Kidney epithelial cell (primary cell): ENCODE measurements at regions not wholly inside any gene's neighbourhood (a gene's known extent, or its start where the extent isn't known, plus 50 kb on each side); places are given as distances from the start of the nearest gene placed in this dataset.
"Not testable (repeated sequence)": the region's sequence is repeated elsewhere in the genome, so short reads cannot be mapped to it uniquely, and the experiment has no call there.

Experiments
- DNase-seq: peaks from one replicate; pipeline ENCODE4 v3.0.0-alpha.2; 2010; ENCODE audit warnings: low read depth
- H3K27me3 ChIP-seq: 2 replicates; pipeline ENCODE4 v1.6.0; 2011; ENCODE audit warnings: low read length; ENCODE audit not compliant: control insufficient read depth, insufficient read depth
- H3K36me3 ChIP-seq: 2 replicates; pipeline ENCODE4 v1.5.1; 2011; ENCODE audit warnings: low read length; ENCODE audit not compliant: control insufficient read depth, insufficient read depth
- H3K4me3 ChIP-seq: 2 replicates; pipeline ENCODE4 v1.5.1; 2011; ENCODE audit warnings: low read depth, mild to moderate bottlenecking, control low read depth, low read length
- CTCF ChIP-seq: IDR thresholded peaks from 2 replicates; pipeline ENCODE4 v1.5.1; 2011; ENCODE audit warnings: mild to moderate bottlenecking, moderate library complexity, low read length, control low read depth, inconsistent platforms; ENCODE audit not compliant: insufficient read depth, poor library complexity, severe bottlenecking

- Histone ChIP-seq H3K4me3 (no peak overlapping the region), H3K36me3 (no peaks in the 10 kb centered on the region), H3K27me3 (no peaks in the 10 kb centered on the region)
- TF ChIP-seq CTCF: no peak
- no peak for DNase-seq
Measured at GRCh38 chr6:48505621-48506020, 394.6 kb upstream of the PTCHD4 start.

GRCh38 chr6:48493432-48493831 is 382.4 kb upstream of the PTCHD4 start:
- not testable (repeated sequence) for H3K36me3 ChIP-seq, H3K27me3 ChIP-seq, H3K4me3 ChIP-seq, DNase-seq

GRCh38 chr6:48490658-48491057 is 379.7 kb upstream of the PTCHD4 start:
- H3K27me3 ChIP-seq: no peaks in the 10 kb centered on the region
- no peaks in the 10 kb centered on the region for H3K36me3 ChIP-seq
- no peak overlapping the region for H3K4me3 ChIP-seq
- no peak for TF ChIP-seq CTCF
- no peak for DNase-seq

- no peak for DNase-seq
- H3K4me3 ChIP-seq: no peak overlapping the region
- no peaks in the 10 kb centered on the region for H3K27me3 ChIP-seq
- H3K36me3 ChIP-seq: no peaks in the 10 kb centered on the region
- TF ChIP-seq CTCF: no peak
Measured at GRCh38 chr6:48486876-48487275, 375.9 kb upstream of the PTCHD4 start.

- no peaks in the 10 kb centered on the region for H3K27me3 ChIP-seq
- H3K36me3 ChIP-seq: no peaks in the 10 kb centered on the region
- no peak overlapping the region for H3K4me3 ChIP-seq
- DNase-seq: no peak
- TF ChIP-seq CTCF: no peak
Measured at GRCh38 chr6:48486373-48486772, 375.4 kb upstream of the PTCHD4 start.

GRCh38 chr6:48476257-48476656 is 365.3 kb upstream of the PTCHD4 start:
- peak; percentile 46 for TF ChIP-seq CTCF
- no peak overlapping the region for H3K4me3 ChIP-seq
- peak; percentile 9 for DNase-seq

More at GRCh38 chr6:48476257-48476656, 365.3 kb upstream of the PTCHD4 start:
- Histone ChIP-seq H3K36me3 (no peaks in the 10 kb centered on the region), H3K27me3 (no peaks in the 10 kb centered on the region)
